NOMO-1 treated with DMSO at 0.1 percent for 48 hours (cell line): ENCODE measurements at regions not wholly inside any gene's neighbourhood (a gene's known extent, or its start where the extent isn't known, plus 50 kb on each side); places are given as distances from the start of the nearest gene placed in this dataset.
"Not testable (repeated sequence)": the region's sequence is repeated elsewhere in the genome, so short reads cannot be mapped to it uniquely, and the experiment has no call there.

Experiments used
- DNase-seq: peaks from one replicate; lab custom pipeline; 2025; ENCODE audit not compliant: unreplicated experiment; lab: John Stamatoyannopoulos, UW

DNA sequence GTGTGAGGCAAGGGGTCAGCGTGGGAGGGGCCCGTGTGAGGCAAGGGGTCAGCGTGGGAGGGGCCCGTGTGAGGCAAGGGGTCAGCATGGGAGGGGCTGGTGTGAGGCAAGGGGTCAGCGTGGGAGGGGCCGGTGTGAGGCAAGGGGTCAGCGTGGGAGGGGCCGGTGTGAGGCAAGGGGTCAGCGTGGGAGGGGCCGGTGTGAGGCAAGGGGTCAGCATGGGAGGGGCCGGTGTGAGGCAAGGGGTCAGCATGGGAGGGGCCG lies 119.2 kb downstream of the SEPTIN14 start:
- DNase-seq, result not testable (repeated sequence)

DNA sequence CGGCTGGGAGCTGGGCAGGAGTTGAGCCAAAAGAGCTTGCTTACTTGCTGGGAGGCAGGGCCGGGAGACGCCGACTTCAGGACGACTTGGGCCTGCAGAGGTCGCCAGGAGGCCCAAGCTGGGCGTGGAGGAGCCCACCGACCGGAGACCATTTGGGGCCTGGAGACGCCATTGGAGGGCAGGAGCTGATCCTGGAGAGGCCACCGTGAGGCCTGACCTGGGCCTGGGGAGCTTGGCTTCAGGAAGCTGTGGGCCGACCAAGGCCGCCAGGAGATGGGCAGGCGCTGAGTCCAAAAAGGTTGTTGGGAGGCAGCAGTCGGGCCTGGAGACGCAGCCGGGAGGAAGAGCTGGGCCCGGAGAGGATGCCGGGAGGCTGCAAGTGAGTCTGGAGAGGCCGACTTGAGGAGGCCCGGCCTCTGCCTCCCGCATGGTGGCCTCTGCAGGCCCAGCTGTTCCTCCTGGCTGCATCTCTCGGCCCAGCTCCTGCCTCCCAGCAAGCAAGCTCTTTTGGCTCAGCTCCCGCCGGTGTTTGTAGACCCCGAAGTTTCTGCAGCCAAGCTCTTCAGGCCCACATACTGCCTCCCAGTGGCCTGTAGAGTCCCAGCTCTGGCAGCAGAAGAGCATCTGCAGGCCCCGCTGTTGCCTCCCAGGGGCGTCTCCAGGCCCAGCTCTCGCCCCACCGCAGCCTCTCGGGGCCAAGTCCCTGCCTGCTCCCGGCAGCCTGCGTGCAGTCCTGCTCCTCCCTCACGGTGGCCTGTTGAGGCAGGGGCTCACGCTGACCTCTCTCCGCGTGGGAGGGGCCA lies 119.7 kb downstream of the SEPTIN14 start:
- DNase-seq, result not testable (repeated sequence)

DNA sequence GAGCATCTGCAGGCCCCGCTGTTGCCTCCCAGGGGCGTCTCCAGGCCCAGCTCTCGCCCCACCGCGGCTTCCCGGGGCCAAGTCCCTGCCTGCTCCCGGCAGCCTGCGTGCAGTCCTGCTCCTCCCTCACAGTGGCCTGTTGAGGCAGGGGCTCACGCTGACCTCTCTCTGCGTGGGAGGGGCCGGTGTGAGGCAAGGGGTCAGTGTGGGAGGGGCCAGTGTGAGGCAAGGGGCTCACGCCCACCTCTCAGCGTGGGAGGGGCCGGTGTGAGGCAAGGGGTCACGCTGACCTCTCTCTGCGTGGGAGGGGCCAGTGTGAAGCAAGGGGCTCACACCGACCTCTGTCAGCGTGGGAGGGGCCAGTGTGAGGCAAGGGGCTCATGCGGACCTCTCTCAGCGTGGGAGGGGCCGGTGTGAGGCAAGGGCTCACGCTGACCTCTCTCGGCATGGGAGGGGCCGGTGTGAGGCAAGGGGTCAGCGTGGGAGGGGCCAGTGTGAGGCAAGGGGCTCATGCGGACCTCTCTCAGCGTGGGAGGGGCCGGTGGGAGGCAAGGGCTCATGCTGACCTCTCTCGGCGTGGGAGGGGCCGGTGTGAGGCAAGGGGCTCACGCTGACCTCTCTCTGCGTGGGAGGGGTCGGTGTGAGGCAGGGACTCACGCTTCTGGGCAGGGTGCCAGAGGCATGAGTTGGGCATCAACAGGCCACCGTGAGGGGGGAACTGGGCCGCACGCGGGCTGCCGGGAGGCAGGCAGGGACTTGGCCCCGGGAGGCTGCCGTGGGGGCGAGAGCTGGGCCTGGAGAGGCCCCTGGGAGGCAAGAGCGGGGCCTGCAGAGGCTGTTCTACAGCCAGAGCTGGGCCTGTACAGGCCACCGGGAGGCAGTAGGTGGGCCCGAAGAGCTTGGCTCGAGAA lies 120.6 kb downstream of the SEPTIN14 start:
- DNase-seq, result not testable (repeated sequence)

DNA sequence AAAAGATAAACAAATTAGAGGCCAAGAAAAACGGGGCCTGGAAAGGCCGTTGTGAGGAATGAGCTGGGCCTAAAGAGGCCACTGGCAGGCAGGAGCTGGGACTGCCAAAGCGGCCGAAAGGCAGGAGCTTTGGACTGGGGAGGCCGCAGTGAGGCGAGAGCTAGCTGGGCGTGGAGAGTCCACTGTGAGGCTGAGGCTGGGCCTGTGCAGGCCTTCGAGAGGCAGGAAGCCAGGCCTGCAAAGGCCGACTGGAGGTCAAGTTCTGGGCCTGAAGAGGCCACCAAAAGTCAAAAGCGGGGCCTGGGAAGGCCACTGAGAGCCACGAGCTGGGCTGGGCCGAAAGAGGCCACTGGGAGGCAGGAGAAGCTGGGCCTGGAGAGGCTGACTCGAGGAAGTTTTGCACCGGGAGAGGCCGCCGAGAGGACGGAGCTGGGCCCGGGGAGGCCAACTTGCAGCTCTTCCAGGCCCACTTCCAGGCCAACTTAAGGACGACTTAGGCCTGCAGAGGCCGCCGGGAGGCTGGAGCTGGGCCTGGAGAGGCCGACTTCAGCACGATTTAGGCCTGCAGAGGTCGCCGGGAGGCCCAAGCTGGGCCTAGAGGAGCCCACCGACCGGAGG lies 121.8 kb downstream of the SEPTIN14 start:
- not testable (repeated sequence) for DNase-seq

DNA sequence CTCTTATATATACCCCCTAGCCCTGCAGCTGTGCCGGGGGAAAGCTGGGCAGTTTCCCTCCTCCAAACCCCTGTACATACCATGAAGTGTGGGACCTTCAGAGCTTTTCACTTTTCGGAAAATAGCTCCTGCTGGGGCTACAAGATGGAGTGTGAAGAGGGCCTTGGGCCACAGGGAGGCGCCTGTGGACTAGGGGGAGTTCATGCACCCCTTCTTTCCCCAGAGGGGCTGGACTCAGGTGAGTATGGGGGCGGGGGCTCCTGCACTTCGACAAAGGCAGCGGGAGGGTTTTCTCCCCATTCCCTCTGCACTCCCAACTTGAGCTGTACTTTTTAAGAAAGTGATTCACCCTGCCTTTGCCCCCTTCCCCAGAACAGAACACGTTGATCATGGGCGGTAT lies 122.5 kb downstream of the SEPTIN14 start:
- DNase-seq, result not testable (repeated sequence)

DNA sequence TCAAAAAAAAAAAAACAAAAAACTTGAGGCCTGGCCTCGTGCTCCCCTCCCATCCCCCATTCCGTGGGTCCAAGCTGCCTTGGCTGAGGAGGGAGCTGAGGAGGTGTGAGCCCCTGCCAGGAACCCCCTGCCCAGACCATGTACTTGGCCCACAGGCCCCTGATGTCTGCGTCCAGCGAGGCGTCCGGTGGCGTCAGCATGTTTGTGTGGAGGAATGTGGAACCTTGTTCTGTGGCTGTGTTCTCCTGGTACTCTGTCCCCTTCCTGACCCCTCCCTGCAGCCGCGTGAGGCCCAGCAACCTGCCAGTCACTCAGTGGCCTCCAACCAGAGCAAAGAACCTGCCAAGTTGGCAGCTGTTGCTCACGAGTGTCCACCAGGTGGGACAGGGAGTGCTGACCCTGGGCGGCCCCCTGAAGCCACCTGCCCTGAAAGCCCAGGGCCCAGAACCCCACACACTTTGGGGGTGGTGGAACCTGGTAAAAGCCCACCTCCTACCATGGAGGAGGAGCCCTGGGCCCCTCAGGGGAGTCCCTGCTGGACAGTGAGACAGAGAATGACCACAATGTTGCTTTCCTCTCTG lies 125.8 kb downstream of the SEPTIN14 start:
- DNase-seq, result not testable (repeated sequence)

DNA sequence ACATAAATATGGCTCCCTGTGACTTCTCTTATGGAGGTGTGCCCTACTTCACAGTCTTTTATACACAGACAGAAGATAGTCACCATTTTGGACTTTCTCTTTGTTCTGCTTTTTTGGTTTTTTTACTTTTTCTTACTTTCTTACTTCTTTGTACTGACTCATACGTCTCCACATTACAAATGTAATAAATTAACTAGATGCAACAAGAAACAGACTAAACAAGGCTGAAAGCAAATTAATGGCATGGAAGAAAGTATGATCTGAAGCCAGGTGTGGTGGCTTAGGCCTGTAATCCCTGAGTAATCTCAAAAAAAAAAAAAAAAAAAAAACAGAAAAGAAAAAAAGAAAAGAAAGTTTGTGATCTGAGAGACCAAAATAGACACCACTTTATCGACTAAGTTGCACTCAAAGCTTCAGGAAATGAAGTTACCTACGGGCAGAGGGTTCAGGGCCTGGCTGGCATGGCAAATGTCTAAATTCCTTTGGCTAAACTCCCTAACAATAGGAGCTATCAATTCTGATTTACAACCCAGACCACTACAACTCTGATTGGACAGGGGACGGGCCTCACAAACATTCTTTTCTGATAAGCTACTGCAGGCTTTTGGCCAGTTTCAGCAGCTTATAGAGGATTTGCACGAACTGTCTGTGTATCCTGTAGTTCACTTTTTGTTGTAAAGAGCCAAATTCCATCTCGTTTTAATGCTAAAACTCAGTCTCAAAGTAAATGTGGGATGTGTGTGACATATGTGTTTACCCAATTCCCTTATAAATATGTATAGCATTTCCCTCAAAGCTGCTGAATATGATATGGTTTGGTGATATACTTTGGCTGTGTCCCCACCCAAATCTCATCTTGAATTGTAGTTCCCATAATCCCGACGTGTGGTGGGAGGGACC lies 129.1 kb downstream of the SEPTIN14 start:
- no peak for DNase-seq

DNA sequence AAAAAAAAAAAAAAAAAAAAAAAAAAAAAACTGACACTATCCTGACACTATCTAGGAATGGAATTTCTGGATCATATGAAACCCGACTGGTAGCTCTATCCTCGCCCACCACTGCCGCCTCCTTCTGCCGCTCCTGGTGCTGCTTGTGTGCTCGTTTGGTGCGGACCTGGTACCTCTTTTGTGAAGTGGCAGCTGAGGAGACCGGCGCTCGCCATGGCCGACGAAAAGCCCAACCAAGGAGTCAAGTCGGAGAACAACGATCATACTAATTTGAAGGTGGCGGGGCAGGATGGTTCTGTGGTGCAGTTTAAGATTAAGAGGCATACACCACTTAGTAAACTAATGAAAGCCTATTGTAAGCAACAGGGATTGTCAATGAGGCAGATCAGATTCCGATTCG lies 130.6 kb downstream of the SEPTIN14 start:
- no peak for DNase-seq

DNA sequence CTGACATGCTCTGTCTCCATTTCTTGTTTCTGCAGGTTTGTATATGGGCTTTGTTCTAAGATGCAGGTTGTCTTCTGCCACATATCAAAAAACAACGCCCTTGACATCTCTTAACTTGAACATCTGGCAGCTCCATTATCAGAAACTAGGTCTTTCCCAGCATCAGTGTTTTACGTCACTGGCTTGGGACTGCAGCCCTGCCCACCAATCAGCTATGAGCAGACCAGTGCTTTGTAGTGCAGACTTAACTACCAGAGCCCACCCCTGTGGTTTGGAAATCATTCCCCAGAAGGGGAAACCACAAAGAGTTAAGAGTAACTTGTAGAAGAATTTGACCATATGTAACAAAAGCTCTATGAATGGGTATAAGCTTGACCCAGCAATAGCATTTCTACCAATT lies 132.4 kb downstream of the SEPTIN14 start:
- DNase-seq, result no peak

DNA sequence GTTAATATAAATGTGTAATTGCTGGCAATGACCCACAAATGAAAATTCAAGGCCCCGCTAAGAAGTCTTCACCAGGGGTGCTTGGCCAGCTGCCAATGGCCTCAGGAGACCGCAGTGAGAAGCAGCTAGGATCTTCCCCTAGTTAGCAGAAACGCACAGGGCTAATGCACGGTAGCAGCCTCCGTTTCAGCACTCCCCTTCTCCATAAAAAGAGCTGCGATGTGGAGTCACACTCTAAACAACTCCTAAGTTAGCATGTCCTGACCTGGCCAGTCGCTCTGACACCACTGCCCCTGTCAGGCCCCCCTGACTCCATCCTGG lies 139.0 kb downstream of the SEPTIN14 start:
- DNase-seq, result no peak

DNA sequence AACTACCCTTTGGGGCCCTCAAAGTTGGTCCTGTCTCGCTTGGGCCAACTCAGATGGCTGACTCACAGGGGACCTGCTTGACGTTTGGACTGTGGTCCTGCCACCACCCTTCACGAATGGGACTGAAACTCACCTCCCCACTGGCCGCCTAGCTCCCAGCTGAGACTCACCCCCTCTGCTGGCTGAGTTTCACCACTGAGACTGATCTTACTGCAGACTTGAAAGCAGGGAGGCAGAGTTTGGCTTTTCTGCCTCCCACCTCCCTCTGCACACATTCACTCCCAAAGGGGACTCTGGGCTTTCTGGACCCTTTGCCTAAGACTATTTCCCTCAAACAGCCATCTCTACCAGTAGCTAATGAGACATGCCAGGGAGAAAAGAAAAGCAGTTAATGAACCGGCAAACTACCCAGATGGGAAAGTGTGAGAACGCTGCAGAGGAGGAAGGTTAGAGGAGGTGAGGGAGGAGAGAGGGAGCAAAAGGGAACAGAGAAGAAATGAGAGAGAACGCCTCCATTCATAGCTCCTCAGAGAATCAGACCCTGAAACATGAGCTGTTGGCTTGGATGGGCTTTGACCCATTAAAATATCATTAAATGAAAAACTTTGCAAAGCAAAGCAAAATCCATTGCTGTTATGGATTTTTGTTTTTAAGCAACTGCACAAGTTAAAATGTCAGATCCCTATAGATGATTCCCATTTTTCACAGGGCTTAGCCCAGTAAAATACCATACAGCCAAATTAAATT lies 139.5 kb downstream of the SEPTIN14 start:
- DNase-seq, result not testable (repeated sequence)

DNA sequence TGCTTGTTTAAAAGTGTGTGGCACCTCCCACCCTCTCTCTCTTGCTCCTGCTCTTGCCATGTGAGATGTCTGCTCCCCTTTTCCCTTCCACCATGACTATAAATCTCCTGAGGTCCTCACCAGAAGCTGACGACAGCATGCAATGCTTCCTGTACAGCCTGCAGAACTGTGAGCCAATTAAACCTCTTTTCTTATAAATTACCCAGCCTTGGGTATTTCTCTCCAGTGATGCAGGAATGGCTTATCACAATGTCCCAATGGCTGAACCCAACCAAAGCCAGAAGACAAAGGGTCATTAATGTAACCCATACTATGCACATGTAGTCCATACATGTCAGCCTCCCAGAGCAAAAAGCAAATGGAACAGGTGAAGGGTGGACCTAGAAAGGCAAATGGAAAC lies 141.5 kb downstream of the SEPTIN14 start:
- not testable (repeated sequence) for DNase-seq

DNA sequence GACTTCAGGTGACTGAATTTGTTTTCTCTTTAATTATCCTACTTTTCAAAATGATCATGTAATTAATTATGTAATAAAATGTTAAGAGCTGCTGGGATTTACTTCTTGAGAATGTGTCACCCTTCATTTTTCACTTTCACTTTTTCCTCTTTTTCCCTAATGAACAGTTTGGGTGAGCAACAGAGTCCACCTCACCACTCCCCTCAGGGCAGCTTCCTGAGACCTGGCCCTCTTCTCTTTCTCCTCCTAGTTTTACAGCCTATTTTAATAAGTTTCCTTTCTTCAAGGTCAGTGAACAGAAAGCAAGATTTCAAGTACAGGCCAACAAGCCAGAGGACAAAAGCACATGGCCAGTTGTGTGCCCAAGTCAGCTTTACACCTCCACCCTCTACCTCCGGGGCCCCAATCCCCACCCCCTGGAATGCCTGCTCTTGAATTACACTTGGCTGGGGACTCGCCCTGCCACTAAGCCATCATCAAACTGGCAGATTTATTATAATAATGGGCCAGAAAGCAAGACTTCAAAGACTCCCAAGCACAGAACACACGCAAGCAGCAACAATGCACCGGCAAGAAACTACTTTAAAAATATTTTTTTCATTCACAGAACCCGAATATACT lies 143.1 kb upstream of the VOPP1 start:
- not testable (repeated sequence) for DNase-seq

DNA sequence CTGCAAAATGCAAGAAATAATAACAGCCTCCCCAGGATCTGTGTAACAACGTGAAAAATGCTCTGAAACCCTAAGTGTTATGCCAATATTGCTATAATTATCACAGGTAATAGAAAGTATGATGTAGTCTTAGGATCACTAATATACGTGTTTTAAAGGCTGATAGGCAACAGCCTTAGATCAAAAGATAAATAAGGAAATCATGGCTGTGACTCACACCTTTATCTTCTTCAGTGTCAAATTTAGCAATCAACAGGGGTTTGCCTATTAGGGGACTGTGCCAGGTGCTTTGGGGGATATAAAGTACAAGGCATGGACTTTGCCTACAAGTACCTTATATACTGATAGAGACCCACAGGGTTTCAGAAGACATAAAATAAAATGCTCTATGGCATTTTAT lies 142.1 kb upstream of the VOPP1 start:
- DNase-seq, result not testable (repeated sequence)

DNA sequence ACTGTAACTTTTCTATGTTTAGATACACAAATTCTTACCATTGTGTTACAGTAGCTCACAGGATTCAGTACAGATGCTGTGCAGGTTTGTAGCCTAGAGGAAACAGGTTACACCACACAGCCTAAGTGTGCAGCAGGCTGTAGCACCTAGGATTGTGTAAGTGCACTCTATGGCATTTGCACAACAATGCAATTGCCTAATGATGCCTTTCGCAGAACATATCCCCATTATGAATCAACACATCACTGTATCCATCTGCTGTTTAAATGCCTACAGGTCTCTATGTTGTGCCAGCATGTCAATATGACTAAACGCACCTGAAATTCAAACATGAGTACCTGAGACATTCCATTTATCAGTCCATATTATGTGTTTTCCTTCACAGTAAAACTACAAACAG lies 138.0 kb upstream of the VOPP1 start:
- not testable (repeated sequence) for DNase-seq

DNA sequence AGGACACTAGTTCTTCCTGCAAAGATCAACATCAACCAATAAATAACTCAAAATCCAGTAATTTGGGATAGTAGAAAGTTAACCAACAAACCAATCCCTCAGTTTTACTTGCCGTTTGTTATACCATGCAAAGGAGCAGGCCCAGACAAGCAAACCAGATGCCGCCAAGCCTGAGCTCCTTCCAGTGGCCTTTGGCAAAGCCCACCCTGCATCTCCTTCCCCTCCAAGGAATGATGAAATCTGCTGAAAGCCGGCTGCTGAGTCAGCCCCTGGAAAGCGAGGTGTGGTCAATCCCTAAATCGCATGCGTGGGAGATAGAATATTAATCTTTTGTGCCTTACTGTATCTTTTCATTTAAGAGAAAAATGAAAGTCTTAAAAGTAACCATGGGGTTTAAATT lies 135.7 kb upstream of the VOPP1 start:
- not testable (repeated sequence) for DNase-seq

DNA sequence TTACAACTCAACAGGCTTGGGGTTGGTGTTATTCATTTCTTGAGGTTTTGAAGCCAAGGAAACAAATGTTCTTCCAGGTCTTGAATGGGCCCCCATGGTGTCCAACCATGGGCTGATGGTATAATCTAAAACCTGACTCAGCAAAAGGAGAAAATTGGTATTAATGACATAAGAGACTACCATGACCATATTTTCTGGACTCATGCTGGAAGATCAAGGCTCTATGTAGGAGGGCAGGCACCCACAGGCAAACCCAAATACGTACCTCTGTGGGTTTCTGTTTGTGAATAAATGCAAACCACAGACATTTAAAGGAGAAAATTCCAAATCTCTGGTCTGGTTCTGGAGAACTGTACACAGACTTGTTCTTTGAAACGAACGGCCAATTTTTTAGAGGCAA lies 135.1 kb upstream of the VOPP1 start:
- DNase-seq, result not testable (repeated sequence)

DNA sequence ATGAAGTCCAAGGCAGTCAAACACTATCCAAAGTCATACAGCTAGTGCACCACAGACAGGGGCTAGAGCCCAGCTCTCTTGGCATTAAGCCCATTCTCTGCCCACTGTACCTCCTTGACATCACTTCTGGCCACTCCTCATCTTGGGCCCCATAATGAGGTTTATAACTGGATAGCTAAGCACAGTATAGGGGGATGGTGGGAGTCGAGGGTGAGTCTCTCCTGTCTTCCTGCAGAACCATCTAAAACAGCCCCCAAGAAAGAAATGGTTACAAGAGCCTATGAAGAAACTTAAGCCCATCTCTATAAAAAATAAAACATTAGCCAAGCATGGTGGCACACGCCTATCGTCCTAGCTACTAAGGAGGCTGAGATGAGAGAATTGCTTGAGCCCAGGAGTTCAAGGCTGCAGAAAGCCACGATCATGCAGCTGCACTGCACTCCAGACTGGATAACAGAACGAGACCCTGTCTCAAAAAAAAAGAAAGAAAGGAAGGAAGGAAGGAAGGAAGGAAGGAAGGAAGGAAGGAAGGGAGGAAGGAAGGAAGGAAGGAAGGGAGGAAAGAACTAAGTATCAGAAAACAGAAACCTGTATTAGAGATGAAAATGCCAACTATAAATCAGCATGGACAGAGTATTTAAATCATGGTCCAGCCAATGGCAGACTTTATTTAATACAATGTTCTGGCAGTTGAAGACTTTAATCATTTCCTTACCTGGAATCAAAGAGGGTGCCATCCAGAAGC lies 134.3 kb upstream of the VOPP1 start:
- not testable (repeated sequence) for DNase-seq
